ENCODE measurements at regions not wholly inside any gene's neighbourhood (a gene's known extent, or its start where the extent isn't known, plus 50 kb on each side); places are given as distances from the start of the nearest gene placed in this dataset.

- no peaks in the 10 kb centered on the region for H3K4me1 ChIP-seq (ENCODE audit: control insufficient read depth in 2 of 3, insufficient read depth in 2 of 3, low read depth in 1 of 3, low read length in 3 of 3)
- DNase-seq: no peak
- intact Hi-C loops (cut with DNase I): no loop called here
- no peak overlapping the region for H3K4me3 ChIP-seq (ENCODE audit: low read length in 3 of 3)
- no peak for TF ChIP-seq CTCF (IDR thresholded peaks at IDR 0.05; ENCODE audit: borderline replicate concordance, extremely low read depth, insufficient read depth)
- H3K27ac ChIP-seq (ENCODE audit: low read depth in 2 of 2, low read length in 2 of 2): no peak overlapping the region
- H3K9me3 ChIP-seq (ENCODE audit: control insufficient read depth in 2 of 3, insufficient read depth in 1 of 3, low read length in 3 of 3): no peaks in the 10 kb centered on the region
- H3K36me3 ChIP-seq (ENCODE audit: control insufficient read depth in 2 of 3, insufficient read depth in 3 of 3, low read length in 3 of 3): no peaks in the 10 kb centered on the region
- no peaks in the 10 kb centered on the region for H3K27me3 ChIP-seq (ENCODE audit: control insufficient read depth, insufficient read depth, low read length)
- H3K9ac ChIP-seq (ENCODE audit: low read length in 3 of 3): no peak overlapping the region
- FAIRE-seq: no peak
These were observed 330.8 kb downstream of the NUP35 start for GRCh38 chr2:183455056-183455455.

GRCh38 chr2:183456177-183456576 lies 331.9 kb downstream of the NUP35 start:
- intact Hi-C loops (cut with DNase I): no loop called here
- no peaks in the 10 kb centered on the region for H3K27me3 ChIP-seq (ENCODE audit: control insufficient read depth, insufficient read depth, low read length)
- TF ChIP-seq CTCF (IDR thresholded peaks at IDR 0.05; ENCODE audit: borderline replicate concordance, extremely low read depth, insufficient read depth): no peak
- no peak overlapping the region for H3K27ac ChIP-seq (ENCODE audit: low read depth in 2 of 2, low read length in 2 of 2)
- H3K4me1 ChIP-seq (ENCODE audit: control insufficient read depth in 2 of 3, insufficient read depth in 2 of 3, low read depth in 1 of 3, low read length in 3 of 3): no peaks in the 10 kb centered on the region
- H3K4me3 ChIP-seq (ENCODE audit: low read length in 3 of 3): no peak overlapping the region
- no peaks in the 10 kb centered on the region for H3K9me3 ChIP-seq (ENCODE audit: control insufficient read depth in 2 of 3, insufficient read depth in 1 of 3, low read length in 3 of 3)
- FAIRE-seq (no peak), DNase-seq (no peak)
- H3K36me3 ChIP-seq (ENCODE audit: control insufficient read depth in 2 of 3, insufficient read depth in 3 of 3, low read length in 3 of 3): no peaks in the 10 kb centered on the region
- H3K9ac ChIP-seq (ENCODE audit: low read length in 3 of 3): no peak overlapping the region

- Histone ChIP-seq H3K9ac (ENCODE audit: low read length in 3 of 3) (no peak overlapping the region), H3K36me3 (ENCODE audit: control insufficient read depth in 2 of 3, insufficient read depth in 3 of 3, low read length in 3 of 3) (no peaks in the 10 kb centered on the region), H3K9me3 (ENCODE audit: control insufficient read depth in 2 of 3, insufficient read depth in 1 of 3, low read length in 3 of 3) (no peaks in the 10 kb centered on the region), H3K4me1 (ENCODE audit: control insufficient read depth in 2 of 3, insufficient read depth in 2 of 3, low read depth in 1 of 3, low read length in 3 of 3) (no peaks in the 10 kb centered on the region), H3K4me3 (ENCODE audit: low read length in 3 of 3) (no peak overlapping the region), H3K27ac (ENCODE audit: low read depth in 2 of 2, low read length in 2 of 2) (no peak overlapping the region), H3K27me3 (ENCODE audit: control insufficient read depth, insufficient read depth, low read length) (no peaks in the 10 kb centered on the region)
- FAIRE-seq (no peak), DNase-seq (no peak)
- intact Hi-C loops (cut with DNase I): no loop called here
- no peak for TF ChIP-seq CTCF (IDR thresholded peaks at IDR 0.05; ENCODE audit: borderline replicate concordance, extremely low read depth, insufficient read depth)
These were observed 334.2 kb downstream of the NUP35 start for GRCh38 chr2:183458460-183458859.

- no peak overlapping the region for H3K4me3 ChIP-seq (ENCODE audit: low read length in 3 of 3)
- H3K9me3 ChIP-seq (ENCODE audit: control insufficient read depth in 2 of 3, insufficient read depth in 1 of 3, low read length in 3 of 3): no peaks in the 10 kb centered on the region
- DNase-seq: no peak
- H3K9ac ChIP-seq (ENCODE audit: low read length in 3 of 3): no peak overlapping the region
- intact Hi-C loops (cut with DNase I): no loop called here
- no peaks in the 10 kb centered on the region for H3K36me3 ChIP-seq (ENCODE audit: control insufficient read depth in 2 of 3, insufficient read depth in 3 of 3, low read length in 3 of 3)
- no peaks in the 10 kb centered on the region for H3K27me3 ChIP-seq (ENCODE audit: control insufficient read depth, insufficient read depth, low read length)
- no peaks in the 10 kb centered on the region for H3K4me1 ChIP-seq (ENCODE audit: control insufficient read depth in 2 of 3, insufficient read depth in 2 of 3, low read depth in 1 of 3, low read length in 3 of 3)
- TF ChIP-seq CTCF (IDR thresholded peaks at IDR 0.05; ENCODE audit: borderline replicate concordance, extremely low read depth, insufficient read depth): no peak
- H3K27ac ChIP-seq (ENCODE audit: low read depth in 2 of 2, low read length in 2 of 2): no peak overlapping the region
- no peak for FAIRE-seq
These were observed 335.2 kb downstream of the NUP35 start for GRCh38 chr2:183459466-183459865.
